ENCODE measurements at regions not wholly inside any gene's neighbourhood (a gene's known extent, or its start where the extent isn't known, plus 50 kb on each side); places are given as distances from the start of the nearest gene placed in this dataset.
"Not testable (repeated sequence)": the region's sequence is repeated elsewhere in the genome, so short reads cannot be mapped to it uniquely, and the experiment has no call there.

GRCh38 chr17:34771891-34772290, 189.4 kb downstream of the CCT6B start:
- no peak for FAIRE-seq

DNA sequence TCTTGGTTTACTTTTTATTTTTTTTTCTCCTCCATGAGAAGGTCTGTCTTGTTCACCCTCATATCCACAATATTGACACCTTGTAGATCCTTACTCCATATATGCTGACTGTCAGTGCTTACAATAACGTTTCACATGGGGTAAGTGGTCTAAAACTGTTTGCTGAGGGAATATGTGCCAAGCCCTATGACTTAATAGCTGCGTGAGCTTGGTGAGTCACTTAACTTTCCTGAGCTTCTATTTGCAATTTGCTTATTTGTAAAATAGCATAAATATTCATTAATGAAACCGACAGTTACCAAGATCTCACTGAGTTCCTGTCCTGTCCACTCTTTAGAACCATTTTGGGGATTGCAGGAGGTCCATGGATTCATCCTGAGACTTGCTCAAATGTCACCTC, 190.7 kb downstream of the CCT6B start:
- no peak for FAIRE-seq

- FAIRE-seq = no peak
Observed at GRCh38 chr17:34769899-34770298, 190.5 kb downstream of the TMEM132E start.

DNA sequence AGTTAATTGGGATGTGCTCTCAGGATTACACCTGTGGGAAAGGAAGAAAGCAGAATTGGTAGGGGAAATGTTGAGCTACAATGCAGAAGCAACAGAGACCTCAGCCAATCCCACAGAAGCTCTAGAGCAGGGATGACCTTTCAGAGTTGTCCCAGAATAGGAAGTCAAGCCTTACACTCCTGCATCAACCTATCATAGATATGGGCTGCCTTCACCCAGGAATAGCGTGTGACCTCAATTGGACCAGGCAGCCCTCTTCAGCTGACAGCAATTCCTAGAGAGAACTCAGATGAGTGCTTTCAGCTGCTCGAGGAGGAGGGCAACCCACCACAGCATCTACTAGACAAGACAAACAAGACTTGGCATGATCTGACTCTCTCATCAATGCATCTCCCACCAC, 189.7 kb downstream of the TMEM132E start:
- no peak for FAIRE-seq

GRCh38 chr17:34765291-34765690, 185.9 kb downstream of the TMEM132E start:
- no peak for FAIRE-seq

DNA sequence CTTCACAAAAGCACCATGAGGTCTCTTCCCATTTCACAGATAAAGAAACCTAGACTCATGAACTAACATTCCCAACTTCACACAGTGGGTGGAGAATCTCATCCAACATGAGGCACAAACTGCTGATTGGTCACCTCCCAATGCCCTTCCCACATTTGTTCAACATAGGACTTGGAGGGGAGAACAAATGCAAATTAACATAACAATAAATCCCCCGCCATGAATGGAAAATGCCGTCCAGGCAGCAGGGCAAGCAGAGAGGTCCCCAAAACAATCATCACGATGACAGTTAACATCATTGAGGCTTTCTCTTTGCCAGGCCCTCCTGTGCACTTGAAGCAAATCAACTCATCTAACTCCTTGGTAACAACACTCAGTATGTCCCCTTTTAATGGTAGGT, 185.3 kb downstream of the TMEM132E start:
- FAIRE-seq = no peak

- no peak for FAIRE-seq
Observed at GRCh38 chr17:34763728-34764665, 184.6 kb downstream of the TMEM132E start.

DNA sequence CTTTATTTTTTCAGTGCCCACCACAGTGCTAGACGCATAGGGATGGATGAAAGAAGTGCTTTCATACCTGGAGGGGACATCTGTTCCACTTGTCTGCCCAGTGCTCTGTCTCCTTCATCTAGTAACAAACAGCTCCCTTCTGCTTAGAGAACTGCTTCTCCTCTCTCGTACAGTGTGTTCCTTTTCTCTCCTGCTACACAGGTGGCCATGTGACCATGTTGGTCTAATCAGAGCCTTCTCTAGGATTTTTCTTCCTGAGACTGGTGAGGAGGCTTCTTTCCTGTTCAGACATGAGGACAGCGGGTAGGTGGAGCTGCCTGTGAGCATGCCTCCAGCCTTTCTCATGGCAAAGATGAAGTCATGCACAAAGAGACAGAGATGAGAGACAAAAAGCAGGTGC, 182.7 kb downstream of the TMEM132E start:
- FAIRE-seq = no peak

- FAIRE-seq = no peak
Observed at GRCh38 chr17:34761646-34762045, 182.3 kb downstream of the TMEM132E start.

DNA sequence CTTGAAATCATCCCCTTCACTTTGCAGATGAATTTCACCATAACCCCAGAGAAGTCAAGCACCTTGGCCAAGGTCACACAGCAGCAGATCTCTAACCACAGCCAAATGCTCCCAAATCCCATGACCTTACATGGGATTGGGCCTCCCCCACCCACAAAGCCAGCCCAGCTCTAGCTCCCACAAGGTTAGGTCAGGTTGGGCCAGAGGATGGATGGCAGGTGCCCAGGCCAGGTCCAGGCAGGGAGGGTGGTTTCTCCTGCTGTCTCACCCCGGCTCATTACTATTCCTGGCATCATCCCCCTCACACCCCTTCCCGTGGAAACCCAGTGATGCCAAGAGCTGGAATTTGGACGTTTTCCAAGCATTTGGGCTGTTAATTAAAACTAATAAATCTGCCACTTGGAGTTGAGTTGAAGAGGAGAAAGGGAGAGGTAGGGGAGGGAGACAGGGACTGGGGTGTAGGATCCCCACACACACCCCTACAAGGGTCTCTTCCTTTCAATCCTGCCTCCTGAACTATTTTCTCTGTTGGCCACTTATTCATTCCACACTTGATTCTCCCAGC, 181.6 kb downstream of the TMEM132E start:
- FAIRE-seq = no peak

DNA sequence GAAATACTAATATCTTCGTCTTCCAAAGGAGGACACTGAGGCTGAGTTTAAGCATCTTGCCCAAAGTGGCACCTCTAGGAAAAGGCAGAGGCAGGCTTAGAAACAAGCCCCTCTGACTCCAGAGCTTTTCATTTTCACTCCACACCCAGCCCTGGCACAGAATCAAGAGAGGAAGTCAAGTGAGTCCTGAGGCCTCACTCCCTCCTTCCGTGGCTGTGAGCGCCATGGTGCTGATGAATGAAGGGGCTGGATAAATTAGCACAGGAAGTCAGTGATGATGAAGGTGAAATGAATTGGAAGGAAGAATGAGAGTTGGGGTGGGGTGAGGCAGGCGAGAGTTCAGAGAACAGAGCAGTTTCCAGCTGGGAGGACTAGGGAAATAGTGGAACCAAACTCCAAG, 179.3 kb downstream of the TMEM132E start:
- no peak for FAIRE-seq

- FAIRE-seq = no peak
Observed at GRCh38 chr17:34758316-34758715, 178.9 kb downstream of the TMEM132E start.

GRCh38 chr17:34757611-34758010, 178.2 kb downstream of the TMEM132E start:
- no peak for FAIRE-seq

DNA sequence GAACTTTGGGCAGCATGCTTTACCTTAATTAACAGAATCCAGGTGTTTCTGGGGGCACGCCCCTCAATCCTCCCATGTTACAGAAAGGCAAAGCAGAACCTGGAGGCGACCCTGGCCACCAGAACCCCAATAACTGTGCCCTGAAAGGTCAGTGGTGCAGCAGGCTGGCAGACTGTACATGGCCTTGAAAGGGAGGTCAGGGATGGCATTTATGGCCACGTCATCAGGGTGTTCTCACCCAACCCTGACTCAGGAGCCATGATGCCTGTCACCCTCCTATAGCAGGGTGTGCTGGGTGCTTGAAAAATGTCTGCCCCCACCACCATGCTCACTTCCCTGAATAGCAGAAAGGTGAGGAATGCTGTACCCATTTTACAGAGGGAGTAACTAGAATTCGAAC, 177.7 kb downstream of the TMEM132E start:
- FAIRE-seq = no peak

GRCh38 chr17:34756637-34757021, 177.2 kb downstream of the TMEM132E start:
- no peak for FAIRE-seq

DNA sequence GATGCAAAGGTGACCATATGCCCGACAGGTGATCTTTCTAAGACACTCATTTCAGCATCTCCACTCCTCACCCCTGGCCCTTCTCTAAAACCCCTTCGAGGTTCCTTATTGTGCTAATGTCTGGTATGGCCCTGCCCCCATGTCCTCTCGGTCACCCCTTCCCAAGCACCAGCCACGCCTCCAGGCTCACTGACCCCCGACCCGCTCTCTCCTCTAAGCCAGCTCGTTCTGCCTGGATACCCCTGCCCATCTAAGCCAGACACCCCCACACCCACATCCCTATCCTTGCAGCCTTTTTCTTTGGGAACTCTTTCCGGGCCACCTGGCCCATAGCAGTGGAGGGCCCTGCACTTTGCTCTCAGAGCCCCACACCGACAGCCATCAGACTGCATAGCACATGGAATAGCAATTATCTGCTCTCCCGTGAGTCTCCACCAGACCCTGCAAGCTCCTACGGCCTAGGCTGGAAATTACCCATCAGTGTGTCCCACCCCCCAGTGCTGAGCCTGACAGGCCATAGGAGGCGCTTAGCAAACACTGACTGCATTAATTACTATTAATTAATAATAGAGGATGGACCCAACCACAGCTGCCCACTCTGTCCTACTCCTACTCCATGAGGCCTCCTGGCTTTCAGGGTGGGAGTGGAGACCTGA, 176.7 kb downstream of the TMEM132E start:
- no peak for FAIRE-seq

GRCh38 chr17:34755371-34755770, 176.0 kb downstream of the TMEM132E start:
- FAIRE-seq = no peak

DNA sequence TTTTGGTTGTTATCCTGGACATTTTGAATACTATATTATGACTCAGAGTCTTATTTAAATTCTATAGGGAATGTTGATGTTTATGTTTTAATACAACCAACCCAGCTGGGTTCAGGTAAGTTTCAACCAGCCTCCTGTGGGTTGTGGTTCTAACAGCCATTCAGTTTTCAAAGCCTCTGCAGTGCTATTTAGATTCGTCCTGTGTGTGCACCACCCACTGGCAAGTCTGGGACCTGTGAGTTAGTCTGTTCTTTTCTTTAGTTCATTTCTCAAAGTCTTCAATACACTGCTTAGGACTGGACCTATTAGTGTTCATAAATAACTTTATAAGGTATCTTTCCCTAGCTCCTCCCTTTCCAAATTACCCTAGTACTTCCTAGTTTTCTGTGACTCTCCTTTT, 170.6 kb downstream of the TMEM132E start:
- no peak for FAIRE-seq

DNA sequence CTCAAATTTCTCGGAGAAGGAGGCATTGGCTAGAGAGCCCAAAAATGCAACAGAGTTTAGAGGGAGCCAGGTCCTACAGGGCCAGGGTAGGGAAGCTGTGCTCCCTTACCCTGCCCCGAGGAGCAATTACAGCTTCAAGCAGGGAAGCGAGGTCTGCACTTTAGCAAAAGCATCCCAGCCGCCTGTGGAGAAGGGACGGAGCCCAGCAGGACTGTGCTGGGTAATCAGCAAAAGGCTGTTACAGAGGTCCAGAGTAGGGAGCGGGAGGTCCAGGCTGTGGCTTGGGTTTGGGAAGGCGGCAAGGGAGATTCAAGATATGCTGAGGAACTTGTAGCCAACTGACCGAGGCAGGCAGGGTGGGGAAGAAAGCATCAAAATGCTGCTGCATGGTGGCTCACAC, 162.6 kb downstream of the TMEM132E start:
- FAIRE-seq = no peak

GRCh38 chr17:34740565-34741520, 161.5 kb downstream of the TMEM132E start:
- FAIRE-seq = no peak

DNA sequence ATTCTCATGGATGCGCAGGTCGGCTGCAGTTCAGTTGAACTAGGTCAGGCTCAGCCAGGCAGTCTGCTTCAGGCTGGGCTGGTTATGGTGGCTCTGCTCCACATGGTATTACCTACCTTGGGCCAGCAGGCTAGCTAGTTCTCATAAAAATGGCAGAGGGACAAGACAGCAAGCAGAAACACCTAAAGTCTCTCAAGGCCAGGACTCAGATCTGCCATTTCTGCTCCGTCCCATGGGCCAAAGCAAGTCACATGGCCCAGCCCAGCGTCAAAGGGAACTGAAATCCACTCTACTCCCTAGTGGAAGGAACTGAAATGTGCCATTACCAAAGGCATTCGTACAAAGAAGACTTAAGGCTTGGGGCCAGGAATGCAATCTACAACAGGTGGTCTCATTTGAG, 160.0 kb downstream of the TMEM132E start:
- FAIRE-seq = no peak

- FAIRE-seq = not testable (repeated sequence)
Observed at GRCh38 chr17:34737673-34738072, 158.3 kb downstream of the TMEM132E start.

DNA sequence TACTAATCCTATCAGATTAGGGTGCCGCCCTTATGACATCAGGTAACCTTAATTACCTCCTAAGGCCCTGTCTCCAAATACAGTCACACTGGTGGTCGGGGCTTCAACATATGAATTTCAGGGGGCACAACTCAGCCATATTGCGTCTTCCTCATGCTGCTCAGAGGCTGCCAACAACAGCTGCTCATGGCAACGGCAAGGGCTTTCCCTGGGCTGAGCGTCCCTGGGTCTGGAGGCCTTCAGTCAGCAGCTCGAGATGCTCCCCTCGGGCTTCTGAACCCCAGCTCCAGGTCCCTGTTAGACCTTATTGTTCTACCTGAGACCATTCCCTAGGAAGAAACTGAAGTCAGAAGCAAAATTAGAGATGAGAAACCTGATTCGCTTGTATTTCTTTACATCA, 157.2 kb downstream of the TMEM132E start:
- FAIRE-seq = no peak
